ENCODE measurements at regions not wholly inside any gene's neighbourhood (a gene's known extent, or its start where the extent isn't known, plus 50 kb on each side); places are given as distances from the start of the nearest gene placed in this dataset.

DNA sequence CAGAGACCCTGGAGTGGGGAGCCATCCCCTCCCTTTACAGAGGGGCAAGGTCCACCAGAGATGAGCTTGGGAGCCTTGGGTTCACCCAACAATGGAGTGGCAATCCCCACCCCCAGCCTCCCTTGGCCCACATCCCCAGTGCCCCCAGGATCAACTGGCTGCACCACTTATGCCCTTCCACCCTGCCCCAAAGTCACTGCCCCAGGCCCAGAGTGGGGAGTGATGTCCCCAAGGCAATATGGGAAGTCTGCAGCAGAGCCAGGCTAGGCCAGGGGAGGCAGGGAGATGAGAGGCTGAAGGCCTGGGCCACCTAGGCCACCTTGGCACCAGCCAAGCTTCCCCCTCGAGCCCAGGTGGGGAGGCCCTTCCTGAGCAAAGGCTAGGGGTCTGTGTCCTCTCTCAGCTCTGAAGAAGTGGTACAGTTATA lies 145.5 kb downstream of the SMAD6 start:
- TF ChIP-seq CTCF (IDR thresholded peaks at IDR 0.05) (no peak), POLR2A (IDR thresholded peaks at IDR 0.05) (no peak), POLR2AphosphoS5 (IDR thresholded peaks at IDR 0.05) (no peak), EP300 (IDR thresholded peaks at IDR 0.05) (no peak)

Measured in upper lobe of left lung (tissue), 4 donors.